ENCODE measurements at regions not wholly inside any gene's neighbourhood (a gene's known extent, or its start where the extent isn't known, plus 50 kb on each side); places are given as distances from the start of the nearest gene placed in this dataset.

DNA sequence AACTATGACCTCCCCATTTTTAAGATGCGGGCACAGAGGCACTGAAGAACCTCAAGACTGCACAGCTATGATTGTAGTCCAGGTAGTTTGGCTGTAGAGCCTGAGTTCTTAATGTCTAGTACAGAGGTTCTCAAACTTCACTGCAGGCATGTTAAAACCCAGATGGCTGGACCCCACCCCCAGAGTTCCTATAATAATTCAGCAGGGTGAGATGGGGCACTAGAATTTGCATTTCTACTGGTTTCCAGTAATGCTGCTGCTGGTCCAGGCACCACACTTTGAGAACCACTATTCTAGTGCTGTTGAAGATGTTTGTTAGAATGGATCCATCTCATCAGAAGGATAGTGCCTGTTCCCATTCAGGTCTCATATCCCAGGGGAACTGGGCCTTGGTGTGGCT is 274.9 kb downstream of the ABHD5 start:
- TF ChIP-seq GATA3 (IDR thresholded peaks at IDR 0.05; ENCODE audit: low read depth, low read length): no peak
- no peak for TF ChIP-seq GATA2 (IDR thresholded peaks at IDR 0.05; ENCODE audit: low read depth, low read length)

DNA sequence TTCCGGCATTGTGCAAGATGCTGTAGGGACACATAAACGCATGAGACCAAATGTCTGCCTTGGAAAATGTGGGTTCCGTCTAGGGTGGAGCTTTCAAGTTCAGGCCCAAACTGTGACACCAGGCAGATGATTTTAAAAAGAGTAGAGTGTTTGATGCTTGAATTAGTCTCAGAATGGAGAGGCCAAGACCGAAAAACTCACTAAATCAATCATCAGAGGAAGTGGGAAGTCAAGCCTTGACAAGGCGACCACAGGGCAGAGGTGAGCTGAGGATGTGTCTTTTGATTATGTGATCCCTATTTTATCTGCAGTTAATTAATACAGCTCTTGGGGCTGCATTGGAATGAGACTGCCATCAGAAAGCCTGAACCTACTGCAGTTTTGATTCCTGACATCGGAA is 275.4 kb downstream of the ABHD5 start:
- no peak for TF ChIP-seq GATA3 (IDR thresholded peaks at IDR 0.05; ENCODE audit: low read depth, low read length)
- TF ChIP-seq GATA2 (IDR thresholded peaks at IDR 0.05; ENCODE audit: low read depth, low read length): no peak

DNA sequence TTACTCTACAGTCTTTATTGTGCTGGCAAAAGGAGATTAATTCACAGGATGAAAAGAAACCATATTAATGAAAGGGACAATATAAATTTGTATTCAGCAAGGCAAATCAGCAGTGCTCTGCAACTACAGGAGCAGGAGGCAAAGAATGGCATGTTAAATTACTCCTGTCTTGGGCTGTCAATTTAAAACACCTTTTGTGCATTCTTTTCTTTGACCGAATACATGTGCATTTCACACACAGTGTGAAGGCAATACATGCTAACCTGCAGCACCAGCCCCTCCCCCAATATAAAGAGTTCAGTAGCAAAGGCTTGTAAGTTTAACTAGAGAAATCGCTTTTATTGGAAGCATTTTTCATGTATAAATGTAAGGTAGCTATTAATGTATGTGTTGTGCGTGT is 275.2 kb upstream of the TOPAZ1 start:
- TF ChIP-seq GATA3 (IDR thresholded peaks at IDR 0.05; ENCODE audit: low read depth, low read length): no peak
- no peak for TF ChIP-seq GATA2 (IDR thresholded peaks at IDR 0.05; ENCODE audit: low read depth, low read length)

DNA sequence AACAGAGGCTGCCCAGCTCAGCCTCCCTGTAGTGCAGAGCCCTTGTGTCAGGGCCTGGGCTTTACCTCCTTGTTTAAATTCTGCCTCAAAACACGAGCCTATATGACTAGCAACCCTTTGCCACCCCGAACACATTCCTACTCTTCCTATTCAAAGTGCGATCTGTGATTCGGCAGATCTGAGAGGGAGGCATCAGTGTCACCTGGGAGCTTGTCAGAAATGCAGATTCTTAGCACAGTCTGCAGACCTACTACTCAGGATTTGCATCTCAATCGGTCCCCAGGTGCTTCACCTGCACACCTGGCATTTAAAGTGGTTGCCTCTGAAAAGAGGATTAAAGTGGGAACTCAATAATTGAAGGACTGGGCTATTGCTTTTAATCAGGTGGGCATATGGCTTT is 273.2 kb upstream of the TOPAZ1 start:
- no peak for TF ChIP-seq GATA2 (IDR thresholded peaks at IDR 0.05; ENCODE audit: low read depth, low read length)
- no peak for TF ChIP-seq GATA3 (IDR thresholded peaks at IDR 0.05; ENCODE audit: low read depth, low read length)

DNA sequence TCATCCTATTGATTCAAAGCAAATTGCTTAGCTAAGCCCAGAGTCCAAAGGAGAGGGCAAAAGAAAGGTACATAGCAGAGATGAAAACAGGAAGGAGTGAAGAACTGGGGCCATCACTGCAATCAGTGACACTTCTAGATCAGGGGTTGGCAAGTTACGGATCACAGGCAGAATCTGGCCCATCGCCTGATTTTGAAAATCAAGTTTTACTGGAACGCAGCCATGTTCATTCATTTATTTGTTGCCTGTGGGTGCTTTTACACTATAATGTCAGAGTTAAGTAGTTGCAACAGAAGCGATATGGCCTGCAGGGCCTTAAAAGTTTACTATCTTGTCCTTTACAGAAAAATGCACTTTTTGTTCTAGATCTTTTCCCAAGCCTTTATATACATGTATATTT is 271.7 kb upstream of the TOPAZ1 start:
- TF ChIP-seq GATA2 (IDR thresholded peaks at IDR 0.05; ENCODE audit: low read depth, low read length): no peak
- no peak for TF ChIP-seq GATA3 (IDR thresholded peaks at IDR 0.05; ENCODE audit: low read depth, low read length)

DNA sequence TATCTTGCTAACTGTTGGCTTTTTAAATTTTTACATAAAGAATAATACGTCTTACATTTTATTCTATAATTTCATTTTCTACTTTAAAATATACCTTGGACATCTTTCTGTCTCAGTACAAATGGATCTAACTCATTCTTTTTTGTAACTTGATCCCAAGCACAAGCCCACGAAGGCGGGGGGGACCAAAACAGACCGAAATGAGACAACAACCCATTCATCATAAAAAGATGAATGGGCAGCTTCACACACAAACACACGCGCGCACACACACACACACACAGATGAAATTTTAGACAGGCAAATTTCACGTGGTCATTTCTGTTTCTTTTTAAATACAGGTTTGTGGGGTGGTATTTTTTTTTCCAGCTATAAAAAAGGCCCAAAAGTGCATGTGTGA is 271.3 kb upstream of the TOPAZ1 start:
- TF ChIP-seq GATA2 (IDR thresholded peaks at IDR 0.05; ENCODE audit: low read depth, low read length) (no peak), GATA3 (IDR thresholded peaks at IDR 0.05; ENCODE audit: low read depth, low read length) (no peak)

DNA sequence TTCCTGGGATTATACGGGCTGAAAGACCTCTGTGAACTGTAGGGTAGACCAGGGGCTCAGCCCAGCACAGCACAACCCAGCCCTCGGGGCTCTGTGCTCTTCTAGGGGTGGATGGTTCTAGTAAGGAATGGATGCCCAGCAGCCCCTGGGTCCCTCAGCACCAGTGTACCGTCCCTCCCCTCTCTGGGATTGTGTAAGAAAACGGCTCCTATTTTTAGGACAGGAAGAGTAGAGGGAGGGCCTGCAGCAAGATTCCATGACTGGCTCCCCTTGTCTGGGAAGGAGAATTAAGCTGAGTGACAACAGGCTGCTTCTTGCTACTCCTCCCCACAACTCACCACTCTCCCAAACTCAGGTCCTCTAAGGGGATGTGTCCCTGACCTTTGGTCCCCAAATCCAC is 270.8 kb upstream of the TOPAZ1 start:
- TF ChIP-seq GATA2 (IDR thresholded peaks at IDR 0.05; ENCODE audit: low read depth, low read length): no peak
- TF ChIP-seq GATA3 (IDR thresholded peaks at IDR 0.05; ENCODE audit: low read depth, low read length): no peak

DNA sequence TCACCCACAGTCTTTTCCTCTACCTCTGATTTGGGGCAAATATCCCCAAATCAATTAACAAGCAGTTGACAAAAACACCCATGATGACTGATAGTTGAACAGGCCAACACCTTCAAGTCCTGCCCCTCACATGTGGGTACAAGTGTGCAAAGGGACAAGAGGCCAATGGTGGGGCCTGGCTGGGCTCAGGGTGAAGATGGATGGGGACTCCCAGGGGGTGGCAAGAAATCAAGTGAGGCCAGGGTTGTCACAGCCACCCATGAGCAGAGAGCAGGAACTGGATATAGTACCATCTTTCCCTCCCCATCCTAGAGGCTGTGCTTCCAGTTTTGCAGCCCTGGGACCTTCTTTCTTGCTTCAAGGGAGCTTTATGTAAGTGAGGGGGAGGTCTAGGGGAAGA is 270.2 kb upstream of the TOPAZ1 start:
- TF ChIP-seq GATA2 (IDR thresholded peaks at IDR 0.05; ENCODE audit: low read depth, low read length): no peak
- no peak for TF ChIP-seq GATA3 (IDR thresholded peaks at IDR 0.05; ENCODE audit: low read depth, low read length)

DNA sequence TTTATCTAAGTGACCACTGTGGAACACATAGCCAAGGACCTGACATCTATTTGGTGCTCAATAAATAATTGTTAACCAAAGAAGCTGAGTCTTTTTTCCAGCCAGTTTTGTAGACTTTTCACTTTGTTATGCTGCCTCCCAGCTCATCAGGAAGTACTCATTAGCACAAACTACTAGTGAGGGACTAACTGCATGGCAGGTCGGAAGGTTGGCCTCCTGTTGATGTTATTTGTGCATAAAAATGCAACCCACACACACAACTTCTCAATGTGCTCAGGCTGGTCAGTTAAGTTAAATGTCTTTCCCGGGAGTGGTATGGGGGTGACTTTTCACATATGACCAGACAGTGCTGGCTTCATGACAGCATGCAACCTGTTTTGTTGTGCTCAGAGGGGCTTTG is 263.0 kb upstream of the TOPAZ1 start:
- TF ChIP-seq GATA3 (IDR thresholded peaks at IDR 0.05; ENCODE audit: low read depth, low read length) (no peak), GATA2 (IDR thresholded peaks at IDR 0.05; ENCODE audit: low read depth, low read length) (no peak)

DNA sequence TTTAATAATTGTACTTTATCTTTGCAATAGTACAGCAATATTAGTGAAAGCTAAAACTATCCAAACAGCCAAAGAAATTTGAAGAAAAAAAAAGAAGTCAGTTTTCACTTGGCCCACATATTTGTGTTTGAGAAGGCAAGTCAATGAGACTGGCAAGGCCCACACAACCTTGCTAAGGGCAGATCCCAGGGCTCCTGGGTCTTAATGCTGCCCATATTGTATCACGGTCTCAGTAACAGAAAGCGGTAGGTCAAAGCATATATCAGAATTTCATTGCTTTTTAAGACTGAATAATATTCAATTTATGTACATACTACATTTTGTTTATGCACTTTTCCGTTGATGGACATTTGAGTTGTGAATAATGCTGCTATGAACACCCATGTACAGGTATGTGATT is 262.0 kb upstream of the TOPAZ1 start:
- TF ChIP-seq GATA2 (IDR thresholded peaks at IDR 0.05; ENCODE audit: low read depth, low read length) (no peak), GATA3 (IDR thresholded peaks at IDR 0.05; ENCODE audit: low read depth, low read length) (no peak)

DNA sequence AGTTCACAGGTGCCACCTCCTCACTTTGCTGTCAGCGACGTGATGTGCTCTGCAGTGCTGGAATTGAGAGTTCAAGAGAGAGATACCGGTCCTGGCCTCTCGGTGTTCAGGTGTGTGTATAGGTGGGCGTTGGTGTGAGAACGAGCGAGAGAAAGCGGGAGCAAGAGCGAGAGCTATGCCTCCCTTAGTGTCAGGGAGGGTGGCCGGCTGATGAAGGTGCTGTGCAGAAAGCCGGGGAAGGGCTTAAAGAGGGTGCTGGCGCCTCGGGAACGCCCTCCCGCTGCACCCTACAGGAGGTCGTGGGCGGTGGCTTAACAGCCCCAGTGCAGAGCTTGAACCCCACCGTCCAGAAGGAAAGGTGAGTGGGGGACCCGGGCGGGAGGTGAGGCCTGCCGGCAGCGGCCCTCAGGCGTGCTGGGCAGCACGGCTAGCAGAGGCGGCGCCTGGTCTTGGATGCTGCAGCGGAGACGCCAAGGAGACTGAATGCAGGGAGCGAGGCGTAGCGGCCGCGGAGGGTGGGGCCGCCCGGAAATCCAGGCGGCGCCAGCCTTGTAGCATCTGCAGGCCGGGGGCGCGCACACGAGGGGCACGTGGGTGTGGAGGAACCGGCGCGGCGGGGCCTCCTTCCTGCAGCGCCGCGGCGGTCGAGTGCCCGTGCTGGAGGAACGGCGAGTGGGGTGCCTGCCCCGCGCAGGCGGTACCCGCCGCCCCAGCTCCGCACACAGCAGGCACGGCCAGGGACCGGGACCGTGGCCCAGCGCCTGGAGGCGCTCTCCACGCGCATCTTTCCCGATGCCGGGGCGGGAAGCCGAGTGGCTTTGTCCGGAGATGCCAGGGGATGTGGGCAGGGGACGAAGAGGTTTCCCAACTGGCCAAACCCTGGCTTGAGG is 246.8 kb upstream of the TOPAZ1 start:
- TF ChIP-seq GATA2 (IDR thresholded peaks at IDR 0.05; ENCODE audit: low read depth, low read length) (no peak), GATA3 (IDR thresholded peaks at IDR 0.05; ENCODE audit: low read depth, low read length) (no peak)

DNA sequence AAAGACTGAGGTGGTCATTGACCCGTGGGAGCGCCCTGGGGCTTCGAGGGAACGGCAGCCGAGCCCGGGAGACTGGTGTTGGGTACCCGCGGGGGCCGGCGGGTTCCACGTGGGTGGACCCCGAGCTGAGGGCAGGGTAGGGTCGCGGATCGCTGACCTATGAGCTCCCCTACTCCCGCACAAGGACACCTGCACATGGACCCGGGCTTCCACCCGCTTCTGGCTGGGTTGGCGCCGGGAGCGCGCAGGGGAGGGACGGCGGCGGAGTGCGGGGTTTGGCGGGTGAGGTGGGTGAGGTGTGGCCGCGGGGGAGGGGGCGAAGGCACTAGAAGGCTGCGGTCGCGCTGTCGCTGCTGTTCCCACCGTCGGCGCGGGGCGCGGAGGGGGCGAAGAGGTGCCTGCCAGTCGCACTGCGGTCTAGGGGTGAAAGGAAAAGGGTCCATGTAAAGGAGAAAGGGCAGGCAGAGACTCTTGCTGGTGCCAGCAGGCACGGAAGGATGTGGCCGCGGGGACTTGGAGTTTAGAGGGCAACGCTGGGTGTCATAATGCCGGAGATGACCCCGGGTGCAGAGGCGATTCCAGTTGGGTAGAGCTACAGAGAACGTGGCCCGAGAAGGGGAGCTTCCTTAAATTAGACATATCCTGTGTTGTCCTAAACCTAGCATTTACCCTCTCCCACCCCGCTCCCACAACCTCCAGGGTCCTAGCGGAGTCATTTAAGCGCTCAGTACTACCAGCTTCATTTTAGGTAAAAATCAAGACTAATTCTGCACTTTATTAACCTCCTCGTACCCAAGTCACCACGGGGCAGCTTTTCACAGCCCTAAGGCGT is 245.9 kb upstream of the TOPAZ1 start:
- TF ChIP-seq GATA2 (IDR thresholded peaks at IDR 0.05; ENCODE audit: low read depth, low read length): no peak
- TF ChIP-seq GATA3 (IDR thresholded peaks at IDR 0.05; ENCODE audit: low read depth, low read length): no peak

DNA sequence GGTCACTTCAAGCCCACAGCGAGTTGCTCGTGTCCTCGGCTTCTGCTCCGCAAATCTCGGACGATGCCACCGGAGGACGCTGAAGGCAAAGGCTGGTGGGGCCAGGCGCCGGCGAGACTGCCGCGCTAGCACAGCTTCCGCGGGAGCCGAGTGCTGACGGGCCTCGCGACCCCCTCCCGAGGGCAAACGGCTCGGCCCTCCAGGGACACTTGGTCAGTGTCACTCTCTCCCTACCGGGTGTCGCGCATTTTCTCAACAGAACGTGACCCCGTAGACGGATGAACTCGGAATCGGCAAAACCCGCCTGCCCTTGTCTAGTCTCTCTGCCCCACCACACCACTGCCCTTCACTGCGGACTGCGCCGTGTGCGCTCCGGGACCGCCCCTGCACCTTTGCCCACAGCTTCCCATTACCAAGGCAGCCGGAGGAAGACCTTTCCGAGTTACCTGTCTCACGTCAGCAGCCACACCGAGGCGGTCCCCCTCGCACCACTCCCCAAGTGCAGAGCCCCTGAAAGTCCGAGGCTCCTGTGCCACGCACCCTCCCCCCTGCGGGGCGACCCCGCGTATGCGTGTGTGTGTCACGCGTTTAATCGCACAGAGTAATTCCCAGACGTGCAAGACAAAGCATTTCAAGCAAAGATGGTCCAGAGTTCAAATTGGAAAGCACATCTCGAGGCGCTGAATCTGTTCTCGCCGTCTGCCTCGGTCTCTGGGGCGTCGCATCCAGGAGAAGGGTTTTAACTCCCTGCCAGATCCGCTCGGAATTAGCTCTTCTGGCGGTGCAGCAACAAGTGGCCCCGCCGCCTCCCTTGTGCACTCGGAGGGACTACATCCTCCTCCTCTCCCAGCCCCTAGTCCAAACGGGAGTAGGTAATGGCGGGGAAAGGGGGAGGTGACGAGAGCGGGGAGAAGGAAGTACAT is 245.0 kb upstream of the TOPAZ1 start:
- TF ChIP-seq GATA3 (IDR thresholded peaks at IDR 0.05; ENCODE audit: low read depth, low read length): no peak

DNA sequence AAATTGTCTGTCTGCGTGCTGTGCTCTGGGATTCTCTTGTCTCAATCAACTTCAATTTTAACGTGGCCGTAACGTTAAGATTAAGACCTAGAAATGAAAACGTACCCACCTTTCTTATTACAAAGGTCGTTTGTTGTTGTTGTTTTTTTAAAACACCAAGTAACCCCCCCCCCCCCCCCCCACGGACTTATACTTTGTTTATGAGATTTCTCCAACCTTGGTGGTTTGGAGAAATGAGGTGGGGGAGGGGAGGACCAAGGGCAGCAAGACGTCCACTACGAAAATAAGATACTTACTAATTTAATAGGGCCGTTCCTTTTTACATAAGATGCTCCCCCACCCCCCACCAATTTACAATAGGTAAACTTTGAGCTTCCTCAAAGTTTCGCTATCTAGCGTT is 244.4 kb upstream of the TOPAZ1 start:
- TF ChIP-seq GATA3 (IDR thresholded peaks at IDR 0.05; ENCODE audit: low read depth, low read length): no peak
- no peak for TF ChIP-seq GATA2 (IDR thresholded peaks at IDR 0.05; ENCODE audit: low read depth, low read length)

All from SH-SY5Y (cell line).